ENCODE measurements at regions not wholly inside any gene's neighbourhood (a gene's known extent, or its start where the extent isn't known, plus 50 kb on each side); places are given as distances from the start of the nearest gene placed in this dataset.

GRCh38 chr6:44045672-44046015 is 81.6 kb downstream of the MRPL14 start:
- TF ChIP-seq, protein P1, sequence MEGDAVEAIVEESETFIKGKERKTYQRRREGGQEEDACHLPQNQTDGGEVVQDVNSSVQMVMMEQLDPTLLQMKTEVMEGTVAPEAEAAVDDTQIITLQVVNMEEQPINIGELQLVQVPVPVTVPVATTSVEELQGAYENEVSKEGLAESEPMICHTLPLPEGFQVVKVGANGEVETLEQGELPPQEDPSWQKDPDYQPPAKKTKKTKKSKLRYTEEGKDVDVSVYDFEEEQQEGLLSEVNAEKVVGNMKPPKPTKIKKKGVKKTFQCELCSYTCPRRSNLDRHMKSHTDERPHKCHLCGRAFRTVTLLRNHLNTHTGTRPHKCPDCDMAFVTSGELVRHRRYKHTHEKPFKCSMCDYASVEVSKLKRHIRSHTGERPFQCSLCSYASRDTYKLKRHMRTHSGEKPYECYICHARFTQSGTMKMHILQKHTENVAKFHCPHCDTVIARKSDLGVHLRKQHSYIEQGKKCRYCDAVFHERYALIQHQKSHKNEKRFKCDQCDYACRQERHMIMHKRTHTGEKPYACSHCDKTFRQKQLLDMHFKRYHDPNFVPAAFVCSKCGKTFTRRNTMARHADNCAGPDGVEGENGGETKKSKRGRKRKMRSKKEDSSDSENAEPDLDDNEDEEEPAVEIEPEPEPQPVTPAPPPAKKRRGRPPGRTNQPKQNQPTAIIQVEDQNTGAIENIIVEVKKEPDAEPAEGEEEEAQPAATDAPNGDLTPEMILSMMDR (IDR thresholded peaks at IDR 0.05) = no peak
- Histone ChIP-seq H3K27ac (no peak overlapping the region), H3K9me3 (no peaks in the 10 kb centered on the region), H3K4me3 (no peak overlapping the region), H3K36me3 (no peaks in the 10 kb centered on the region), H3K27me3 (replicated peaks; ENCODE audit: insufficient read depth) (no peaks in the 10 kb centered on the region), H3K4me1 (ENCODE audit: control insufficient read depth in 1 of 2, low read depth in 2 of 2) (peaks cover 11 to 26% of the 10 kb centered on the region in 2 donors)
- no peak for DNase-seq (ENCODE audit: low spot score)
- no peak for ATAC-seq (ENCODE audit: insufficient number of reproducible peaks, low FRiP score, low read depth)

DNA sequence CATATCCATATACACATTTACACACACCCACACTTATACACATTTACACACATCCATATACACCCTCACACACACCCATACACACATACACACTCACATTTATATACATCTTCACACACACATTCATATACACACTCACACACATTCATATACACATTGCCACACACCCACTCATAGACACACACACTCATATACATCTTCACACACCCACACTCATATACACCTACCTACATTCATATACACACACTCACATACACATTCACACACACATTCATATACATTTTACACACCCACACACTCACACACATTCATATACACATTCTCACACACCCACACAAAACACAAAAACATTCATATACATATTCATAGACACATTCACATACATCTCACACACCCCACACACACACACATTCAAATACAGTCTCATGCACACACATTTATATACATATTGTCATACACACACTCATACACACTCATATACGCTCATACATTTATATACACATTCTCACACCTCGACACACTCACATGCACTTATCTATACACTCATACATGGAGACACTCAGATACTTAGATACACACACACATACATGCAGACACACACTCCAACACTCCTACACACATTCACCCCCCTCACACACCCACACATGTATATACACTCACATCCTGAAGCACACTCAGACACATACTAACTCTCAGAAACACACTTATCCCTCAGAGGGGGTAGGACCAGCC is 82.1 kb downstream of the MRPL14 start:
- Histone ChIP-seq H3K27me3 (replicated peaks; ENCODE audit: insufficient read depth) (no peaks in the 10 kb centered on the region), H3K36me3 (no peaks in the 10 kb centered on the region), H3K27ac (no peak overlapping the region), H3K4me3 (no peak overlapping the region), H3K4me1 (ENCODE audit: control insufficient read depth in 1 of 2, low read depth in 2 of 2) (peaks cover 11 to 23% of the 10 kb centered on the region in 2 donors), H3K9me3 (no peaks in the 10 kb centered on the region)
- ATAC-seq (ENCODE audit: insufficient number of reproducible peaks, low FRiP score, low read depth) (no peak), DNase-seq (ENCODE audit: low spot score) (no peak)
- TF ChIP-seq, protein P1 (IDR thresholded peaks at IDR 0.05) = no peak

DNA sequence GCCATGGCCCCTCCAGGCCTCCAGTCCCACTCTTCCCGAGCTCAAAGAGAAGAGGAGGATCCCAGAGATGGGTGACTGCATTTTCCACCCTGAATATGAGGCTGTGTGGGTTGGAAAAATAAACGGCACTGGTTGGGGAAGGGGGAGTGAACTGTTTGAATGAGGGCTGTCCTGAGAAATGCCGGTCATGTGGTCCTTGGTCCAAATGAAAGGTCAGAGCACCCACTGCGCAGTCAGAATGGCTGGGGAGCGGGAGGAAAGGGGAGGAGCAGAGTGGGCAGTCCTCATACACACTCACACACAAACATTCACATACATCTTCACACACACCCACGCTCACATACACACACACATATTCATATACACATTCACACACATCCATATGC is 83.1 kb downstream of the MRPL14 start:
- no peak for DNase-seq (ENCODE audit: low spot score)
- Histone ChIP-seq H3K4me3 (no peak overlapping the region), H3K9me3 (no peaks in the 10 kb centered on the region), H3K4me1 (ENCODE audit: control insufficient read depth in 1 of 2, low read depth in 2 of 2) (peaks cover 11 to 20% of the 10 kb centered on the region in 2 donors), H3K27ac (no peak overlapping the region), H3K27me3 (replicated peaks; ENCODE audit: insufficient read depth) (no peaks in the 10 kb centered on the region), H3K36me3 (no peaks in the 10 kb centered on the region)
- TF ChIP-seq, protein P1 (IDR thresholded peaks at IDR 0.05) = no peak
- no peak for ATAC-seq (ENCODE audit: insufficient number of reproducible peaks, low FRiP score, low read depth)

DNA sequence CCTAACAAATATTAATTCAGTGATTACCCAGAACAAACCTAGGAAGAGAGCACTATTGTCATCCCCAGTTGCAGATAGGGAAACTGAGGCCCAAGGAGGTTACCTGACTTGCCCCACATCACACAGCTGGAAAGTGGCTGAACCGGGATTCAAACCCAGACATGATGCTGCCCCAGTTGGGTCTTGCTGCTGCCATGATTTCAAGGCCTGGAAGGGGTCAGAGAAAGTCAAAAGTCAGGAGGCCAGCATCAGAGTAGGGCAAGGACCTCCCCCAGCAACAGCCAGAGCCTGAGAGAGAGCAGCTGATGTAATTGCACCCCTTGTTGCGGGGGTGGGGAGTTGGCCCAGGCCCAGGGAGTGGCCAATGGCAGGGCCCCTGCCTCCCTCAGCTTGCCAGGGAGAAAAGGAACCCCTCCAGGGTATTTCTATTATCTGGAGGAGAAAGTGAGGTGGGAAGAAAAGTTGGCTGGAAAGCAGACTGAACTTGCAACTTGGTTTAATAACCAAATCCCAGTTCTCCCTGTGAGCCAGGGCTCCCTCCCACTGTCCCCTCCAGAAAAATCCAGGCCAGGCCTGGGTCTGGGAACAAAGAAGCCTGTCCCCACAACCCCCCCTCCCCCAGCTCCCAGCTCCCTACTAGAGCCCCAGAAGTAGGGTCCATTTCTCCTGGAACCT is 83.6 kb downstream of the MRPL14 start:
- no peak overlapping the region for H3K4me3 ChIP-seq
- no peak overlapping the region for H3K27ac ChIP-seq
- no peak for ATAC-seq (ENCODE audit: insufficient number of reproducible peaks, low FRiP score, low read depth)
- TF ChIP-seq, protein P1 (IDR thresholded peaks at IDR 0.05) = no peak
- H3K4me1 ChIP-seq (ENCODE audit: control insufficient read depth in 1 of 2, low read depth in 2 of 2) = peaks cover 11 to 16% of the 10 kb centered on the region in 2 donors
- no peaks in the 10 kb centered on the region for H3K9me3 ChIP-seq
- no peaks in the 10 kb centered on the region for H3K27me3 ChIP-seq (replicated peaks; ENCODE audit: insufficient read depth)
- H3K36me3 ChIP-seq = no peaks in the 10 kb centered on the region
- DNase-seq (ENCODE audit: low spot score) = no peak

GRCh38 chr6:44042989-44043478 is 84.2 kb downstream of the MRPL14 start:
- ATAC-seq (ENCODE audit: insufficient number of reproducible peaks, low FRiP score, low read depth) (no peak), DNase-seq (ENCODE audit: low spot score) (no peak)
- TF ChIP-seq, protein P1 (IDR thresholded peaks at IDR 0.05) = no peak
- no peaks in the 10 kb centered on the region for H3K27me3 ChIP-seq (replicated peaks; ENCODE audit: insufficient read depth)
- H3K27ac ChIP-seq = no peak overlapping the region
- peaks cover 11 to 16% of the 10 kb centered on the region in 2 donors for H3K4me1 ChIP-seq (ENCODE audit: control insufficient read depth in 1 of 2, low read depth in 2 of 2)
- no peak overlapping the region for H3K4me3 ChIP-seq
- H3K9me3 ChIP-seq = no peaks in the 10 kb centered on the region
- no peaks in the 10 kb centered on the region for H3K36me3 ChIP-seq
